ENCODE measurements at regions not wholly inside any gene's neighbourhood (a gene's known extent, or its start where the extent isn't known, plus 50 kb on each side); places are given as distances from the start of the nearest gene placed in this dataset.

- H3K4me3 ChIP-seq (ENCODE audit: low read depth in 2 of 2, low read length in 2 of 2) = no peak overlapping the region
- H3K4me1 ChIP-seq (ENCODE audit: control insufficient read depth, insufficient read depth, low read length) = no peaks in the 10 kb centered on the region
- ATAC-seq (no peak), DNase-seq (ENCODE audit: low read depth, low spot score) (no peak)
- H3K27me3 ChIP-seq (ENCODE audit: control insufficient read depth, insufficient read depth, low read length) = no peaks in the 10 kb centered on the region
- in situ Hi-C loops (cut with HindIII; ENCODE audit: low pct_unique_long_range_greater_than_20kb, low sequenced_read_pairs) = no loop called here
- H3K9me3 ChIP-seq (ENCODE audit: control insufficient read depth, insufficient read depth, low read depth, low read length) = no peaks in the 10 kb centered on the region
- no peak overlapping the region for H3K27ac ChIP-seq (ENCODE audit: low read length)
- CTCF ChIA-PET = no interaction called here
- intact Hi-C loops (cut with micrococcal nuclease; ENCODE audit: unreplicated experiment) = no loop called here
- POLR2A ChIA-PET = no interaction called here
- no peak for TF ChIP-seq REST (IDR thresholded peaks at IDR 0.05; ENCODE audit: insufficient read depth in 1 of 2, low read depth in 2 of 2, low read length in 1 of 2)
- no peak for TF ChIP-seq TCF7L2 (IDR thresholded peaks at IDR 0.05; ENCODE audit: low read depth, low read length)
- TF ChIP-seq, protein P1, sequence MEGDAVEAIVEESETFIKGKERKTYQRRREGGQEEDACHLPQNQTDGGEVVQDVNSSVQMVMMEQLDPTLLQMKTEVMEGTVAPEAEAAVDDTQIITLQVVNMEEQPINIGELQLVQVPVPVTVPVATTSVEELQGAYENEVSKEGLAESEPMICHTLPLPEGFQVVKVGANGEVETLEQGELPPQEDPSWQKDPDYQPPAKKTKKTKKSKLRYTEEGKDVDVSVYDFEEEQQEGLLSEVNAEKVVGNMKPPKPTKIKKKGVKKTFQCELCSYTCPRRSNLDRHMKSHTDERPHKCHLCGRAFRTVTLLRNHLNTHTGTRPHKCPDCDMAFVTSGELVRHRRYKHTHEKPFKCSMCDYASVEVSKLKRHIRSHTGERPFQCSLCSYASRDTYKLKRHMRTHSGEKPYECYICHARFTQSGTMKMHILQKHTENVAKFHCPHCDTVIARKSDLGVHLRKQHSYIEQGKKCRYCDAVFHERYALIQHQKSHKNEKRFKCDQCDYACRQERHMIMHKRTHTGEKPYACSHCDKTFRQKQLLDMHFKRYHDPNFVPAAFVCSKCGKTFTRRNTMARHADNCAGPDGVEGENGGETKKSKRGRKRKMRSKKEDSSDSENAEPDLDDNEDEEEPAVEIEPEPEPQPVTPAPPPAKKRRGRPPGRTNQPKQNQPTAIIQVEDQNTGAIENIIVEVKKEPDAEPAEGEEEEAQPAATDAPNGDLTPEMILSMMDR (IDR thresholded peaks at IDR 0.05) = no peak
- no peak for TF ChIP-seq SIN3A (IDR thresholded peaks at IDR 0.05; ENCODE audit: borderline replicate concordance, insufficient read depth, low read depth, low read length)
- no peak for TF ChIP-seq POLR2AphosphoS5 (IDR thresholded peaks at IDR 0.05; ENCODE audit: low read depth, low read length)
- no peaks in the 10 kb centered on the region for H3K36me3 ChIP-seq (ENCODE audit: control insufficient read depth, insufficient read depth, low read length)
- no TSS peak for BruUV-seq (replicated peaks)
Measured at GRCh38 chr14:22152903-22153302, 436.1 kb downstream of the DAD1 start.

GRCh38 chr14:22152161-22152870 is 436.7 kb downstream of the DAD1 start:
- DNase-seq (ENCODE audit: low read depth, low spot score) (no peak), ATAC-seq (no peak)
- BruUV-seq (replicated peaks) = no TSS peak
- Histone ChIP-seq H3K27me3 (ENCODE audit: control insufficient read depth, insufficient read depth, low read length) (no peaks in the 10 kb centered on the region), H3K27ac (ENCODE audit: low read length) (no peak overlapping the region), H3K4me1 (ENCODE audit: control insufficient read depth, insufficient read depth, low read length) (no peaks in the 10 kb centered on the region), H3K4me3 (ENCODE audit: low read depth in 2 of 2, low read length in 2 of 2) (no peak overlapping the region), H3K36me3 (ENCODE audit: control insufficient read depth, insufficient read depth, low read length) (no peaks in the 10 kb centered on the region), H3K9me3 (ENCODE audit: control insufficient read depth, insufficient read depth, low read depth, low read length) (no peaks in the 10 kb centered on the region)
- intact Hi-C loops (cut with micrococcal nuclease; ENCODE audit: unreplicated experiment) (no loop called here), in situ Hi-C loops (cut with HindIII; ENCODE audit: low pct_unique_long_range_greater_than_20kb, low sequenced_read_pairs) (no loop called here)
- ChIA-PET CTCF (no interaction called here), POLR2A (no interaction called here)
- TF ChIP-seq TCF7L2 (IDR thresholded peaks at IDR 0.05; ENCODE audit: low read depth, low read length) = no peak
- TF ChIP-seq POLR2AphosphoS5 (IDR thresholded peaks at IDR 0.05; ENCODE audit: low read depth, low read length) = no peak
- TF ChIP-seq, protein P1 (IDR thresholded peaks at IDR 0.05) = no peak
- no peak for TF ChIP-seq SIN3A (IDR thresholded peaks at IDR 0.05; ENCODE audit: borderline replicate concordance, insufficient read depth, low read depth, low read length)
- TF ChIP-seq REST (IDR thresholded peaks at IDR 0.05; ENCODE audit: insufficient read depth in 1 of 2, low read depth in 2 of 2, low read length in 1 of 2) = no peak
